Stimulated activated CD4-positive, alpha-beta T cell treated with anti-CD3 and anti-CD28 coated beads, Interleukin-1b, Interleukin-23, amount 100 ng/mL, for 24 hours (primary cell): ENCODE measurements at regions not wholly inside any gene's neighbourhood (a gene's known extent, or its start where the extent isn't known, plus 50 kb on each side); places are given as distances from the start of the nearest gene placed in this dataset.

Experiments
- DNase-seq, 4 experiments: peaks; one replicate each; pipeline ENCODE4 v3.0.0-alpha.2; 2020; ENCODE audit warnings: low read depth in 4 of 4, low spot score in 1 of 4

GRCh38 chr18:53665701-53666100, 558.8 kb downstream of the MBD2 start:
- DNase-seq: no peak

- DNase-seq: no peak
These were observed 559.9 kb downstream of the MBD2 start for GRCh38 chr18:53664575-53664974.

- DNase-seq: no peak
These were observed 564.2 kb downstream of the MBD2 start for GRCh38 chr18:53660306-53660705.

- DNase-seq: no peak
These were observed 567.2 kb downstream of the MBD2 start for GRCh38 chr18:53657257-53657656.

GRCh38 chr18:53649621-53650020, 574.8 kb downstream of the MBD2 start:
- DNase-seq: no peak

- DNase-seq: no peak
These were observed 579.5 kb downstream of the MBD2 start for GRCh38 chr18:53644799-53645471.

- no peak for DNase-seq
These were observed 584.8 kb downstream of the MBD2 start for GRCh38 chr18:53639687-53640086.

- no peak for DNase-seq
These were observed 595.1 kb downstream of the MBD2 start for GRCh38 chr18:53629337-53629736.

GRCh38 chr18:53625997-53626599, 598.4 kb downstream of the MBD2 start:
- no peak for DNase-seq

- DNase-seq: no peak
These were observed 613.5 kb downstream of the MBD2 start for GRCh38 chr18:53610957-53611356.

GRCh38 chr18:53606792-53607191, 617.7 kb downstream of the MBD2 start:
- DNase-seq: no peak

GRCh38 chr18:53605198-53605597, 619.3 kb downstream of the MBD2 start:
- DNase-seq: no peak

GRCh38 chr18:53603276-53603675, 621.2 kb downstream of the MBD2 start:
- no peak for DNase-seq

- DNase-seq: no peak
These were observed 623.1 kb downstream of the MBD2 start for GRCh38 chr18:53601344-53601743.

- no peak for DNase-seq
These were observed 637.5 kb downstream of the MBD2 start for GRCh38 chr18:53586923-53587322.
